Activated CD4-positive, alpha-beta T cell treated with anti-CD3 and anti-CD28 coated beads, Interleukin-2, amount 50 U/mL, for 16 hours (primary cell): ENCODE measurements at regions not wholly inside any gene's neighbourhood (a gene's known extent, or its start where the extent isn't known, plus 50 kb on each side); places are given as distances from the start of the nearest gene placed in this dataset.

Source experiments
- DNase-seq: peaks from one replicate; pipeline ENCODE4 v3.0.0-alpha.2; 2020

DNA sequence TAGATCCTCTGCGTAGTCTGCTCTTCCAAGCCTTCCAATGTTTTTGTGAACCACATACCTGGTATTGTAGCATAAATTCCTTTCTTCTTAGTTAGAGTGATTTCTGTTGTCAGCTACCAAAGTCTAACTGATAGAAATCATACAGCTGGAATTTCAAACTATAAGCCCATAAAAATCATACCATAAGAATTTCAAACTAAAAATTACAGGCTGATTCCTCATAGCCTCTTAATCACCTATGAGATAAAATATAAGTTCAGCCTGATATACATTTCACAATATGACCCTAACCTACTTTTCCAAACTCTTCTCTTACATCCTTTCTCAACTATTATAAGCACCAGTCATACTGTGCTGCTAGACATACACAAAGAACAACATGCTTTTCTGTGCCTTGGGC is 64.8 kb downstream of the PTHLH start:
- no peak for DNase-seq

DNA sequence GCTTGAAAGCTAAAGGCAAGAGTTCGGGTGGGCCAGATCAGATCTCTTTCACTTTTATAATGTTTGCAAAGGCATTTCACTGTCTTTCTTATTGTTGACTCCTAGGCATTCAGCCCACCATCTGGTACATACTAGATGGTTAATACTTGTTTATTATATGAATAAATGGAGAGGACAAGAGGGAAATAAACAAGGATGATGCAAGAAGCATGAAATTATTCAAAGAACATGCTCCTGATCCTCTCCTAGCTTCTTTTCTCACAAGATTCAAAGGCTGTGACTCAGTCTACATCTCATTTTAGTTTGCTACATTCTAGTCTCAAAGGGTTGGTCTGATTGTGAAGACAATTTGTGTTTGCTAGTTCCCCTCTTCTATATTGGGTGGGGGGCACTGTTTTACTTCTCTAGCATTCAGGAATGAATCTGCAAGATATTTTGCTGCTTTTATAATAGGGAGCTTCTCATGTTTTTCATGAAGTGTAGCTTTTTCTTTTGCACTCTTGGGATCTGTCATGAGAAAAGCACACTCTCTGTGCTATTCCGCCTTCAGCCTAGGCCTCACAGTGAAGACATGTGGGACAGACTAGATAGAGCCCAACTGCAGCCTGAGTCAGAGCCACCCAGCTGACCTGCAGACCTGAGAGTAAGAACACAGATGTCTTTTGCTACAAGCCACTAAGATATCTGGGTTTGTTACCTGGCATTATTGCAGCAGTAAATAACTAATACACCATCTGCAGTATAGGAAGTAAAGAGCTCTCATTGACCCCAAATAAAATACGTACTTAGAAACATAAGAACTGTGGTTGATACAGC is 65.7 kb downstream of the PTHLH start:
- no peak for DNase-seq

DNA sequence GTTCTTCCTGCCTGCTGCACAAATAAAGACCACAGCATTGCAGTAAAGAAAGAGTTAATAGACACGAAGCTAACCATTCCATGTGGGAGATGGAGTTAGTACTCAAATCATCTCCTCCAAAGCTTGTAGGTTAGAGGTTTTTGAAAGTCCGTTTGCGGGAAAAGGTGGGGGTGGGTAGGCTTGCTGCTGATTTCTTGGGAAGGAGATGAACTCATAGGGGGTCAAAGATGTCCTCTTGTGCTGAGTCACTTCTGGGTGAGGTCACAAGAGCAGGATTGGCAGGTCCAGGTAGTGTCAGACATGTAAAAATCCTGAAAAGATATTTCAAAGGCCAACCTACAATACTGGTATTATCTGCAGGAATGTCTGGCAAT is 66.4 kb downstream of the PTHLH start:
- DNase-seq = no peak

DNA sequence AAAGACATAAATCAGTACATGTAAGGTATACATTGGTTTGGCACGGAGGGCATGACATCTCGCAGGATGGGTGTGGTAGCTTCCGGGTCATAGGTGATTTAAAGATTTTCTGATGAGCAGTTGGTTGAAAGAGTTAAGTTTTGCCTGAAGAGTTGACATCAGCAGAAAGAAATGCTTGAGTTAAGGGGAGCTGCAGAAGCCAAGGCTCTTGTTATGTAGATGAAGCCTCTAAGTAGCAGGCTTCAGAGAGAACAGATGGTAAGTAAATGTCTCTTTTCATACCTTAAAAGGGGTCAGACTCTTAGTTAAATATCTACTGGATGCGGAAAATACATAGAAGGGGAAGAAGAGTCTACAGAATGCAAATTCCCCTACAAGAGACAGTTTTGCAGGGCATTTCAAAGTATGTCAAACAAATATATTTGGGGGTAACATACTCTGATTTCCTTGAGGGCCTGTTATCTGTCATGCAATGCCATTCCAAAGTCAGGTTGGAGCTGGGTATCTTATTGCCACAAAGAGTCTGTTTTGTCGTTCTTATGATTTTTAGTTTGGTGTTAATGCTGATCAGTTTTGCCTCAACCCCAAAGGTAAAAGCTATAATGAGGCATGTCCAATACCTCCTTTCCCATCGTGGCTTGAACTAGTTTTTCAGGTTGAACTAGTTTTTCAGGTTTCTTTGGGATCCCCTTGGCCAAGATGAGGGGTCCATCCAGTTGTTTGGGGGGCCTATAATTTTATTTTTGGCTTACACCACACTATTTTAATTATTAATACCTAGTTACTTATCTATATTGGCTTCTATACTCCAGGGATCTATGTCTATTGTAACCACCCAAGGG is 67.0 kb downstream of the PTHLH start:
- DNase-seq = no peak

DNA sequence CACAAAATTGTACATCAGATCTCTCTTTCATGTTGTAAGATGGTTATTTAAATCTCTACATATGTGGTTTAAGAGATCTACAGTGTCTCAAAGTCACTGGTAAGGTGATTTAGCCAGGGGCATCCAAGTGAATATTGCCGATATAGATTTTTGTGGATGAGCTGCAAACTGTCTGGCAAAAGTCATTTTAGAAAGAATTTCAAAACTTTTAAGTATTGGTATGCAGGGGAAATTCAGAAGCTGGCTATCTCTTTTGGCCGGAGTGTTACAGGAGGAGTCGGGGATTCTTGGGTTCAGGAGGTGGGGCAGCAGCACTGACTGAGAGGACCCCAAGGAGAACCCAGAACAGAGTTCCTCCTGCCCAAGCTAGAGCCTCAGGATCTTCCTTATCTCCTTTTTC is 69.9 kb downstream of the PTHLH start:
- DNase-seq = no peak

DNA sequence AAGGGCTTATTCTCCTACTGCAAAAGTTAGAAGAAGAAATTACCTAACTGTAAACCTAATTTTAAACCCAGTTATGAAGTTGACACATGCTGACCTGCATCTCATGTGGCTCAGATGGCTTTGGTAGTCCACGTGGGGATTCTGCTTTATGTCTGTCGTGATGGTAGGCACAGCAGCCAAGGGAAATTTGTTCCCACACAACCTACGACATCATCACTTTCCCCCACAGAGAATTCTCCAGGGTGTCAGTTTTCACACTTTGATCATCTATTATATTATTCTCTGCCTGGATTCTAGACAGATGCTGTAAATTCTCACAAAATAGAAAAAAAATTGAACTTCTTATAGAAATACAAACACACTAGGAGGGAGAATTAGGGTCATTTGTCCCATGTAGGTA is 70.6 kb downstream of the PTHLH start:
- no peak for DNase-seq

DNA sequence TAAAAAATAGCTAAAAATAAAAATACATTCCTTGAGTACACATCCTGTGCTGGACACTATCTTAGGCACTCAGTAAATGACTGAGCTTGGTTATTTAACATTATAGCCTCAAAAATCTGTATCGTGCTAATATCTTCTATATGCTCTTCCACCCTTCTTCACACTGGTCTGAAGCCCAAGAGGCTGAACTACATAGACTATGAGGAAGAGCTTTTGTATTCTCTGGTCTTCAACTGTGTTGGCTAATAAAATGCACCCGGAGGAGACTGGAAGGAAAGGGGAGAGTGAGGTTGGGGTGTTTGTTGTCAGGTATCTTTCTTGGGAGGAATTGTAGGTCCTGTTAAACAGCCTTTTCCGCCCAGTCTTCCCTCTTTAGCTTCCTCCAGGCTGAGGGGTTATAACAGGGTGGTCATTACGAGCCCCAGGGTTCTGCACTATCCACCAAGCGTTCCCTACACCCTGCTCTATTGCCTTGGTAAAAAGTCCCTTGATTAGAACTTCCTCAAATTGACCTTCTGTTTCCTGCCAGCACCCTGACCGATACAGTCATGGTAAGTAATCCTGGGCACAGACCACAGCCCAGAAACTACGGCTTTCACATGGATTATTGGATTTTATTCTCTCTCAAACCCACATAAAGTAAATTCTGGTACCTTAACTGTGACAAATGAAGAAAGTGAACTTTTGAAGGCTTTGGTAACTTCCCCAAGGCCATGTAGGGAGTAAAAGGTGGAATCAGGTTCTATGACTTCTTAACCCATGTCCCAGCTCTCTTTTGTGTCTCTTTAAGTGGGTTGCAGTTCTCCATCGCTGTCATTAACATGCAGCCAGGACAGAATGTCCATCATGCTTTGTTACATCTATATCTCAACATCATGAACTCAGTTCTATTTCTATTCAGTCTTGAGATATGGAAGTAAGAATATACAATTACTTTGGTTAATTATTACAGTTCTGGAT is 71.3 kb downstream of the PTHLH start:
- no peak for DNase-seq

DNA sequence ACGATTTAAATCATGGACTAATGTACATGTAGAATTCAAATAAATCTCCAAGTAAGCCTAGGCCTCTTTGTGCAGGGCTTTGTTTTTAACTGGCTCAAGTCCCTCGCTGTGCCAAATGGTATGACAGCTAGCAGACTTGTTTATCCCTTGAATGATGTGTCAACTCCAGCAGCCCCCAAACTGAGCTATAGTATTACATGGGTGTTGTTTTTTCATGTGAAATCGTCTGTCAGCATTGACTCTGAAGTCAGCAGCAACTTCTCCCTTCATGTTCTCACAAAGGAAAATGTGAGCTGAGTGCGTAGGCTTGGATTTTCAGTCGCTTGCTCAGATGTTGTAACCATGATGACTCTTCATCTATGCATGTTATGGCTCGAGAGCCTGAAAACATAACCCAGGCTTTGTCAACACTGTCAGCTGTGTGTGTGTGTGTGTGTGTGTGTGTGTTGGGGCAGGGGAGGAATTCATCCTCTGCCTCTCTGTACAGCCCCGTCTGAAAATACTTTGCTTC is 73.3 kb downstream of the PTHLH start:
- no peak for DNase-seq

DNA sequence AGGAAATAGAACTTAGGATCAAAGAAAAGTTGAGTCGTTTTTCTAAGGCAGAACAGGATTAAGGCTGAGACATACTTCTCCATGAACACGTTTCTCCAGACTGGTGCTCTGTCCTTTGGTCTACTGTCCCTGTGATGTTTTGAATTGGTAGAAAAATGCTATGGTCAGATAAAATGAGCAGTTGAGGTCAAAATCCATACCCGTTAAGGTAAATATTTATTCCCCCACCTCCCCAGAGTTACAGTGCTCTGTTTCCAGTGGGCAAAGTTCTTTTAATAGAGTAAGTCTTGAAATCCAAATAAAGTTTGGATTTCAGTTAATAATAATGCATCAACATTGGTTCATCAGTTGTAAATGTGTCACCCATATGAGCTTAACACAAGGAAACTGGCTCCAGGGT is 74.5 kb downstream of the PTHLH start:
- DNase-seq = no peak

DNA sequence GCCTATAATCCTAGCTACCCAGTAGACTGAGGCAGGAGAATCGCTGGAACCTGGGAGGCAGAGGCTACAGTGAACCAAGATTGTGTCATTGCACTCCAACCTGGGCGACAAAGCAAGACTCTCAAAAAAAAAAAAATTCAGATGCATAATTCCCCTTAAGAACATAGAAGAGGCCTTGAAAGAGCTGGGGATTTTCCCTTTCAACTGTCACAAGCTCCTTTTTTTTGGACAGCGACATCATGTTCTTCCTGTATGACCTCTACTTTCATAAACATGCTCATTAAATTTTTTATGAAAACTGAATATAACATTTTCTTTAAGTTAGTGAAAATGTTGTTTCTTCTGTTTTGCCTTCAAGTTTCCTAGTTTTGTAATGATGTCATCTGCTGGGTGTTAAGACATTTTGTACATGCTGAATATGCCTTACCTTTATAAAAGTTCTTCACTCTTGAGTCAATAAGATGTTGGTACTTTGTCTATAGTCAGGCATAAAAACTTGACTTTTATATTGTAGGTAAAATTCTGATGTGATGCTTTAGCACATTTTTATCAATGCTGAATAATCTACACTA is 76.0 kb downstream of the PTHLH start:
- no peak for DNase-seq

DNA sequence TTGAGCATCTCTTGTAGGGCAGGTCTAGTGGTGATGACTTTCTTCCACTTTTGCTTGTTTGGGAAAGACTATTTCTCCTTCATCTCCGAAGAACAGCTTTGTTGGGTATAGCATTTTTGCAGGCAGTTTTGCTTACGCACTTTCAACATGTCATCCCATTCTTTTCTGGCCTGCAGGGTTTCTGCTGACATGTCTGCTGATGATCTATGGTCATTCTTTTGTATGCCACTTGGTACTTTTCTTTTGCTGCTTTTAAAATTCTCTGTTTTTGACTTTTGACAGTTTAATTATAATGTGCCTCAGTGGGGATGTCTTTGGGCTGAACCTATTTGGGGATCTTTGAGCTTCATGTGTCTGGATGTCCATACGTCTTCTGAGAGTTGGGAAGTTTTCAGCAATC is 78.2 kb downstream of the PTHLH start:
- DNase-seq = no peak

DNA sequence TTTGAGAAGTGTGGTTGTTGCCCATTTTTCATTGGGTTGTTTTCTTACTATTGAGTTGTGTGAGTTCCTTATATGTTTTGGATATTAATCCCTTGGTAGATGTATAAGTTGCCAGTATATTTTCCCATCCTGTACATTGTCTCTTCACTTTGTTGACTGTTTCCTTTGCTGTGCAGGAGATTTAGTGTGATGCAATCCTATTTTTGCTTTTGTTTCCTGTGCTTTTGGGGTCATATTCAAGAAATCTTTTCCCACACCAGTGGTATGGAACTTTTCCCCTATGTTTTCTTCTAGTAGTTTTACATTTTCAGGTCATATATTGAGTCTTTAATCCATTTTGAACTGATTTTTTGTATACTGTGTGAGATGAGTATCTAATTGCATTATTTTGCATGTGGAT is 92.8 kb downstream of the PTHLH start:
- DNase-seq = no peak

DNA sequence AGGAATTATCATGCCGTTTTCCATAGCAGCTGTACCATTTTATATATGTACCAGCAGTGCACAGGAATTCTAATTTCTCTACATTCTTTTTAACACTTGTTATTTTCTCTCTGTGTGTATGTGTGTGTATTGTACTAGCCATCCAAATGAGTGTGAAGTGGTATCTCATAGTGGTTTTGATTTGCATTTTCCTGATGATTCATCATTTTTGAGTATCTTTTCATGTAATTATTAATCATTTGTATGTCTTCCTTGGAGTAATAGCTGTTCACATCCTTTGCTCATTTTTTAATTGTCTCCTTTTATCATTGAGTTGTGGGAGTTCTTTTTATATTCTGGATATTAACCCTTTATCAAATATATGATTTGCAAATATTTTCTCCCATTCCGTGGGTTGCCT is 95.6 kb upstream of the MANSC4 start:
- DNase-seq = no peak

DNA sequence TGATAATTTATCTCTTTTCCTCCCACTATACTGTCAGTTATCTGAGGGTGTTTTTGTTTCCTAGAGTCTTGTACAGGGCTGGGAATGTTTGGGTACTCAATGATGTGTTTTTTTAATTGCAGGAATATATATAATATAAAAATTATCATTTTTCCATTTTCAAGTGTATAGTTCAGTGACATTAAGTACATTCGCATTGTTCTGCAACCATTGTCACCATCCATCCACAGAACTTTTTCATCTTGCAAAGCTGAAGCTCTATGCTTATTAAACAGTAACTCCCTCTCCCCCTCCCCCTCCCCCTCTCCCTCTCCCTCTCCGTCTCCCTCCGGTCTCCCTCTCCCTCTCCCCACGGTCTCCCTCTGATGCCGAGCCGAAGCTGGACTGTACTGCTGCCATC is 93.0 kb upstream of the MANSC4 start:
- no peak for DNase-seq

DNA sequence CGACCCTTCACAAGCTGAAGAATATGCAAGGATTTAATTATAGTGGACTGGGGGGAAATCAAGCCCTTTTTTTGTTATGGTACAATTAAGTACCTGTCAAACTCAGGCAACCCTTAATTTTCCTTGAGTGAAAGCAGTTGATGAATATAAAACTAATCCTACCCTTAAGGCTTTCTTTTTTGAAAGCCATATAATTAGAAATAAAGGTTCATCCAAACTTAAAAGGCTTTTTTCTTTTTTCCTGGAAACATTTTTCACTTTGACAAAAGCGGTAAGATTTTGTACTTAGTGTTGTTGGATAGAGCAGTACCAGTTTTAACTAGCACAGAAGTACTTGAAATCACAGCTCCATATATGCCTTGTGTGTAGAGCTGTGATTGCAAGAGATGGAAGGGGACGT is 91.9 kb upstream of the MANSC4 start:
- DNase-seq = no peak

DNA sequence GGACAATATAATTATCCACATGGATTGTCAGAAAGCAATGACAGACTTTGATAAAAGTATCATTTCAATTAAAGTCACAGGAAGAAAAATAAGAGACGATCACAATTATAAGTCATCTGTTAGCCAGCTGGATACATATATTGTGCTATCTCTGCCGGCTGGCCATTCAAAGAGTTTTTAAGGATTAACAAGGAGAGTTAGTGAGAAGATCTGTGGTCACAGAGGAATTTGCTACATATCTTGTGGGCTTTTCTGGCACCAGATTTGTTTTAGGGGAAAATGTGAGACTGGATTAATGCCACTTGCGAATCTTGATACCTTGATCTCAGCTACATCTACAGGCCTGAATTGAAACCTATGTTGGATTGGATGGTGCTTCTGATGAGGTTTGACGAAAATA is 90.9 kb upstream of the MANSC4 start:
- no peak for DNase-seq

DNA sequence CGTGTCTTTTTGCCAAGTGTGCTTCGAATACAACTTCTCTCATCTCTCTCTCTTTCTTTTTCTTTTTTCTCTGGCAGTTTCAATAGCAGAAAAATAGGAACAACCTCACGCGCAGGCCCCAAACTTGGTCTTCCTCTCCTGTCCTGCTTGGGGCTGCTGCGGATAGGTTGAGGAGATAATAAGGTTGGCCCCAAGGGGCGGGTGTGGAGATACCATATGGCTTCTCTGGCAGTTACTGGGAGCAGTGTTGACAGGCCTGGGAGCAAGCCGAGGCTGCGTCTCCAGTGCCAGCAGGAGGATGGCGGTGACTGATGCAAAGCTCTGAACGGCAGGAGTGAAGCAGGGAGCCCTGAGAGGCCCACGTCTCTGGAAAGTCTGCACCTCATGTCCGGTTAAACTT is 89.5 kb upstream of the MANSC4 start:
- DNase-seq = no peak

DNA sequence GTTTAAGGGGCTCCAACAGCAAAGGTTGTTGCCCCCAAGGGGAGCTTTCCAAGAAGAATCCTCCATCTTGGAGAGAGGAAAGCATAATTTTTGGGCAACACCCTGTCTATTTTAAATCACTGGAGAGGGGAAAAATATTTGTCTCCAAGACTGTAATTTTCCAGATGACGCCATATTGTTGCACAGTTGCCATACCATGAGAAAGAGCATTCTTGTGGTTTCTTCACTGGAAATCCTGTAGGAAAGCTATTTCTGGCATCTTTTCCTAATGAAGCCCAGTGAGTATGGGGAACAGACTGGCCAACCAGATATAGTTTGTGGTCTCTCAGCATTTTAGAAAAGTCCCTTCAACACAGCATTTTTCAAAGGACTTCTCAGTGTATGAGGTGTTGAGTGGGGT is 88.1 kb upstream of the MANSC4 start:
- DNase-seq = no peak

DNA sequence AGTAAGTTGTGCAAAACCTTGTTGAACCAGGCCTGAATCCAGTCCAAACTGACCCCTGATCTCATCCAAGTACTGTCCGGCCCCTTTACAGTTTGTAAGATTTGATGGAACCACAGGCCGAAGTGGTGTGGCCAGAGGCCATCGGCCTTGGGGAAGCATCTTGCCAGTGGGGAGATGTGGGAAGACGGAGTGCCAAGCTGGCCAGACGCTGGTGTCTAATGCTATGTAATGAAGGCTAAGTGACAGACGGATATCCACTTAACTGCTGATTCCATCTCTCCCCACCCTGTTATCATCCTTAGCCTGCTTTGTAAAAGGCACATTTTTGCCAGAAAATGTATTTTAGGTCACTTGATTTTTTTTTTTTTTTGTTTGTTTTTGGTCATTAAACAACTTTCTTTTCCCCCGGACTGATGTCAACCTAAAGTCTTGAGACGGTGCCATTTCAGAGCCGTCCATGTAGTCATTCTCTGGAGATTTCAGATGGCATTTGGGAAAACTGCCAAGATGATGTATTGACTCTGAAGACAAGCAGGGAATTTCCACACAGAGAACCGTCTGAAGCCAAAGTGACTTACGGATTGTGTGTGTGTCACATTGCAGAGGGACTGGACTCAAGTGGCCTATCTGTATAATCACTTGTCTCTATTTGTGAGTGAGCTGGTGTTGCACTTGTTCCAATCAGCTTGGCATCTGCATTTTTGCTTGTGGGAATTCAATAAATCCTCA is 86.5 kb upstream of the MANSC4 start:
- DNase-seq = no peak

DNA sequence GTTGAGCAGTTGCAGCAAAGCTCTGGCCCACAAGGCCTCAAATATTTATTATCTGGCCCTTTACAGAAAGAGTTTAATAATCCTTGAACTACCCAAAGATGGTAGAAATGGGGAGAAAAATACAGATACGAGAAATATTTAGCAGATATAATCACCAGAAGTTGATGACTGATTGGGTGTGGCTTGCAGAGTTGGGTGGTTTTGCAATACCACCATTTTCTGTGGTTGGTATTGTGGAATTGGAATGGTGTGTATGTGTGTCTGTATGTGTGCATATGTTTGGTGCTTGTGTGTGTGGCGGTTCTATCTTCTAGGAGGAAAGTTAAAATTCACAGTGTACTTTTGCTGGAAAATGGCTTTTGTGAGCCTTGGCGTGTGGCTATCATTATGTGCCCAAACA is 85.4 kb upstream of the MANSC4 start:
- no peak for DNase-seq

DNA sequence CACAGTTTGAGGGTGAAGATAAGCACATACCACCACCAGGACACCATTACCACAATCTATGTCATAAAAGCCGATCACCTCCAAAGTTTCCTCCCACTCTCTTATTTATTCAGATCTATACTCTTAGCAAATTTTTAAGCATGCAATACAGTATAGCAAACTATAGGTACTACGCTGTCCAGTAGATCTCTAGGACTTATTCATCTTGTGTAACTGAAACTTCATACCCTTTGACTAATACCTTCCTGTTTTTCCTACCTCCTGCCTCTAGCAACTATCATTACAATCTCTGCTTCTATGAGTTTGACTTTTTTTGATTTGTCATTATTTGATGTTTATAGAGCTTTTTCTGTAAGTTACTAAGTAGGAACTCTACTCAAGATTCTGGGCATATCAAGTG is 84.5 kb upstream of the MANSC4 start:
- DNase-seq = peak; percentile 63

DNA sequence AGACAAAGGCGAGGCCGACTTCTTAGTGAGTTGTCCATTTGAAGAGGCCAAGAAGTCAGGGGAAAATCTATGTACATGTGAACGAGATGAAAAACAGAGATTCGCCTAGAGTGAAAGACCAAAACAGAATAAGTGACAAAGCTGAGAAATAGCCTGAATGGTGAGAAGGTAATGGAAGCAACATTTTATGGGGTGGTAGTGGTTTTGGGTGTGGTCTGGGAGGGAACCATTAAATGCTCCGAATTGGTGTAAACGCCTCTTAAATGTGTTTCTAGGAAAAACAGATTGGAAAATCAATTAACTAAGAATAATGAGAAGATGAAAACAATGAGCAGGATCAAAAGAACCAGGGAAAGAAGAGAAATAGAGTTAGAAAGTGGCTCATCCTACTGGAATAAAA is 83.8 kb upstream of the MANSC4 start:
- no peak for DNase-seq
